HCT116 (cell line): ENCODE measurements at regions not wholly inside any gene's neighbourhood (a gene's known extent, or its start where the extent isn't known, plus 50 kb on each side); places are given as distances from the start of the nearest gene placed in this dataset.

Experiments
- ATAC-seq: fragments of 200-7000 bp; cut with Tn5 transposase; 2 replicates; pipeline ENCODE4 v1.9.1; 2020; ENCODE audit warnings: mild to moderate bottlenecking, moderate library complexity
- BruUV-seq: library from RNA; stranded (reverse); fragments of 400-500 nt; replicated peaks from 2 replicates; lab custom pipeline; 2021; lab: Mats Ljungman, UMichigan
- CTCF ChIA-PET: fragments of 300-600 bp; sonication (Branson Sonifier 250); formaldehyde crosslinking; loops from one replicate; lab custom pipeline; 2021; ENCODE audit warnings: antibody characterized with exemption; lab: Charles Lee
- POLR2A ChIA-PET: fragments of 300-600, 350-600 bp; sonication (Branson Sonifier 250); formaldehyde crosslinking; loops from one replicate; lab custom pipeline; 2021; ENCODE audit warnings: antibody characterized with exemption; lab: Charles Lee
- RAD21 ChIA-PET, 2 experiments: fragments of 300-600 bp; sonication (Branson Sonifier 250); formaldehyde crosslinking; loops; one replicate each; lab custom pipeline; 2023; ENCODE audit warnings: low total read pairs in 2 of 2; ENCODE audit not compliant: uncharacterized antibody in 2 of 2, unreplicated experiment in 2 of 2, low non-redundant PET in 1 of 2; lab: Charles Lee
- DNase-seq: peaks from one replicate; pipeline ENCODE4 v3.0.0-alpha.2; 2010; ENCODE audit warnings: low read depth, low spot score
- H2AFZ ChIP-seq: fragments of 200-600 bp; shearing (Covaris generic), sonication (generic); 2 replicates; pipeline ENCODE4 v1.6.1; 2017; ENCODE audit warnings: low read depth, mixed run types, mixed read lengths, antibody characterized with exemption, low read length; ENCODE audit not compliant: poor library complexity, severe bottlenecking
- H3K27ac ChIP-seq: 2 replicates; pipeline ENCODE4 v1.5.1; 2012; ENCODE audit warnings: low read depth, low read length
- H3K27me3 ChIP-seq: fragments of 200-600 bp; sonication (generic); 2 replicates; pipeline ENCODE4 v1.6.1; 2016; ENCODE audit warnings: mixed run types, low read length, mixed read lengths; ENCODE audit not compliant: insufficient read depth
- H3K36me3 ChIP-seq, 2 experiments: fragments of 200-500 bp in 1 of 2; fragments of 200-600 bp in 1 of 2; sonication (Bioruptor generic) in 1 of 2; sonication (generic) in 1 of 2; 2 replicates each; pipeline versions ENCODE4 v1.5.1 to v1.6.1; 2014 to 2016; ENCODE audit warnings: low read length in 2 of 2, inconsistent platforms in 1 of 2, mixed read lengths in 1 of 2, mixed run types in 1 of 2; ENCODE audit not compliant: insufficient read depth in 2 of 2, control insufficient read depth in 1 of 2
- H3K4me1 ChIP-seq, 2 experiments: fragments of 200-600 bp in 1 of 2; sonication (generic) in 1 of 2; 2 replicates each; pipeline versions ENCODE4 v1.5.1 to v1.6.1; 2012 to 2017; ENCODE audit warnings: low read length in 2 of 2, inconsistent platforms in 1 of 2, mild to moderate bottlenecking in 1 of 2, mixed read lengths in 1 of 2, mixed run types in 1 of 2, moderate library complexity in 1 of 2; ENCODE audit not compliant: insufficient read depth in 2 of 2, control insufficient read depth in 1 of 2
- H3K4me2 ChIP-seq: fragments of 200-600 bp; sonication (generic); 2 replicates; pipeline ENCODE4 v1.6.1; 2017; ENCODE audit warnings: mixed run types, low read length, mixed read lengths
- H3K4me3 ChIP-seq, 2 experiments: fragments of 200-600 bp in 1 of 2; sonication (generic) in 1 of 2; replicated peaks in 1 of 2; 2 replicates each; pipeline ENCODE4 v1.5.1; 2011 to 2016; ENCODE audit warnings: low read length in 2 of 2, control low read depth in 1 of 2, low read depth in 1 of 2, mild to moderate bottlenecking in 1 of 2, mixed read lengths in 1 of 2, mixed run types in 1 of 2
- H3K79me2 ChIP-seq: fragments of 200-600 bp; sonication (generic); 2 replicates; pipeline ENCODE4 v1.6.1; 2017; ENCODE audit warnings: mild to moderate bottlenecking, mixed run types, low read length, moderate library complexity, mixed read lengths; ENCODE audit not compliant: insufficient read depth
- H3K9ac ChIP-seq: fragments of 200-600 bp; sonication (generic); 2 replicates; pipeline ENCODE4 v1.6.1; 2016; ENCODE audit warnings: low read length, mixed read lengths
- H3K9me2 ChIP-seq: fragments of 200-600 bp; sonication (generic), shearing (Covaris generic); 2 replicates; pipeline ENCODE4 v1.6.1; 2017; ENCODE audit warnings: mixed run types, mild to moderate bottlenecking, moderate library complexity; ENCODE audit not compliant: insufficient read depth
- H3K9me3 ChIP-seq, 2 experiments: fragments of 200-500 bp in 1 of 2; fragments of 200-600 bp in 1 of 2; sonication (Bioruptor generic) in 1 of 2; sonication (generic) in 1 of 2; 2 replicates each; pipeline ENCODE4 v1.6.1; 2014 to 2017; ENCODE audit warnings: low read length in 2 of 2, mixed read lengths in 2 of 2, inconsistent platforms in 1 of 2, low read depth in 1 of 2, mild to moderate bottlenecking in 1 of 2, mixed run types in 1 of 2, moderate library complexity in 1 of 2; ENCODE audit not compliant: control insufficient read depth in 1 of 2, insufficient read depth in 1 of 2
- H4K20me1 ChIP-seq: fragments of 200-600 bp; sonication (generic), shearing (Covaris generic); 2 replicates; pipeline ENCODE4 v1.6.1; 2017; ENCODE audit warnings: mixed run types, mild to moderate bottlenecking, moderate library complexity; ENCODE audit not compliant: insufficient read depth
- CBX3 ChIP-seq: IDR thresholded peaks from 2 replicates; pipeline ENCODE4 v1.6.1; 2012; ENCODE audit warnings: low read depth
- CTCF ChIP-seq, 3 experiments: fragments of 200-600 bp in 1 of 3; sonication (generic) in 1 of 3; IDR thresholded peaks in 2 of 3; conservative IDR thresholded peaks in 1 of 3; 2 replicates each; pipeline ENCODE4 v1.5.1; 2012 to 2017; ENCODE audit warnings: low read depth in 2 of 3, low read length in 2 of 3, antibody characterized with exemption in 1 of 3, borderline replicate concordance in 1 of 3, control low read depth in 1 of 3, mild to moderate bottlenecking in 1 of 3, mixed read lengths in 1 of 3, mixed run types in 1 of 3, moderate library complexity in 1 of 3; ENCODE audit not compliant: insufficient read depth in 1 of 3
- ELF1 ChIP-seq: IDR thresholded peaks from 2 replicates; pipeline ENCODE4 v1.6.1; 2012; ENCODE audit warnings: low read depth, borderline replicate concordance
- FOSL1 ChIP-seq: IDR thresholded peaks from 2 replicates; pipeline ENCODE4 v1.6.1; 2012; ENCODE audit warnings: low read depth
- JUND ChIP-seq: IDR thresholded peaks from 2 replicates; pipeline ENCODE4 v1.6.1; 2012
- MAX ChIP-seq: IDR thresholded peaks from 2 replicates; pipeline ENCODE4 v1.6.1; 2012
- POLR2A ChIP-seq: IDR thresholded peaks from 2 replicates; pipeline ENCODE4 v1.7.0; 2011; ENCODE audit warnings: borderline replicate concordance; ENCODE audit not compliant: insufficient read depth, insufficient read length; ENCODE audit errors: extremely low read depth
- SRF ChIP-seq: IDR thresholded peaks from 2 replicates; pipeline ENCODE4 v1.6.1; 2012; ENCODE audit warnings: low read depth
- TCF7L2 ChIP-seq: IDR thresholded peaks from 2 replicates; pipeline ENCODE4 v1.7.0; 2011; ENCODE audit warnings: borderline replicate concordance, inconsistent platforms; ENCODE audit not compliant: insufficient read depth, insufficient read length; ENCODE audit errors: extremely low read depth
- YY1 ChIP-seq: IDR thresholded peaks from 2 replicates; pipeline ENCODE4 v1.6.1; 2011; ENCODE audit warnings: low read length, low read depth, moderate library complexity, mild to moderate bottlenecking; ENCODE audit not compliant: insufficient replicate concordance; ENCODE audit errors: extremely low read depth
- ZBTB33 ChIP-seq: IDR thresholded peaks from 2 replicates; pipeline ENCODE4 v1.6.1; 2011; ENCODE audit warnings: mild to moderate bottlenecking, low read length, moderate library complexity; ENCODE audit not compliant: insufficient replicate concordance; ENCODE audit errors: extremely low read depth
- ZNF274 ChIP-seq: fragments of 200-500 bp; sonication (Bioruptor generic); IDR thresholded peaks from 2 replicates; pipeline ENCODE4 v1.6.1; 2014; ENCODE audit warnings: mild to moderate bottlenecking, low read depth, low read length, inconsistent platforms
- intact Hi-C: fragments of 100-400 bp; cut with micrococcal nuclease; formaldehyde crosslinking; loops from 2 replicates; pipeline ENCODE4 v1.10.0; 2022

GRCh38 chr5:158611581-158611980, 488.1 kb downstream of the EBF1 start:
- H3K27ac ChIP-seq: no peak overlapping the region
- no peaks in the 10 kb centered on the region for H3K4me1 ChIP-seq
- intact Hi-C loops: no loop called here
- ChIA-PET CTCF (no interaction called here), POLR2A (no interaction called here), RAD21 (no interaction called here)
- H3K4me3 ChIP-seq: no peak overlapping the region
- no TSS peak for BruUV-seq
- no peaks in the 10 kb centered on the region for H3K79me2 ChIP-seq
- no peak for DNase-seq
- H3K9me2 ChIP-seq: no peaks in the 10 kb centered on the region
- H3K27me3 ChIP-seq: peaks cover 6% of the 10 kb centered on the region; the same call in 1 of the 2 replicates
- no peak overlapping the region for H3K4me2 ChIP-seq
- no peak overlapping the region for H2AFZ ChIP-seq
- TF ChIP-seq JUND (no peak), SRF (no peak), CBX3 (no peak), TCF7L2 (no peak), MAX (no peak)
- no peak for ATAC-seq
- no peak overlapping the region for H3K9ac ChIP-seq
- H4K20me1 ChIP-seq: no peaks in the 10 kb centered on the region
- H3K36me3 ChIP-seq: no peaks in the 10 kb centered on the region
- H3K9me3 ChIP-seq: no peaks in the 10 kb centered on the region

GRCh38 chr5:158610051-158610415, 489.7 kb downstream of the EBF1 start:
- H3K36me3 ChIP-seq: no peaks in the 10 kb centered on the region
- no peaks in the 10 kb centered on the region for H3K9me3 ChIP-seq
- no peaks in the 10 kb centered on the region for H3K9me2 ChIP-seq
- ChIA-PET RAD21 (no interaction called here), POLR2A (no interaction called here)
- H3K4me3 ChIP-seq: no peak overlapping the region
- TF ChIP-seq YY1 (no peak), TCF7L2 (no peak), SRF (no peak), CBX3 (no peak), ZNF274 (no peak), CTCF (IDR thresholded peaks at IDR 0.05 in 2 of 3, conservative IDR thresholded peaks at IDR 0.05 in 1 of 3; ENCODE audit: borderline replicate concordance in 1 of 3, insufficient read depth in 1 of 3, low read depth in 2 of 3, low read length in 2 of 3) (no peak), ELF1 (no peak), ZBTB33 (no peak), POLR2A (no peak), FOSL1 (no peak)
- TF ChIP-seq, all 23 proteins: peak for 0
- Histone ChIP-seq H4K20me1 (no peaks in the 10 kb centered on the region), H3K79me2 (no peaks in the 10 kb centered on the region), H3K4me2 (no peak overlapping the region), H3K27ac (no peak overlapping the region), H3K4me1 (no peaks in the 10 kb centered on the region), H3K9ac (no peak overlapping the region), H2AFZ (no peak overlapping the region), H3K27me3 (peaks cover 6% of the 10 kb centered on the region; the same call in 1 of the 2 replicates)
- ATAC-seq: no peak
- no peak for DNase-seq
- BruUV-seq: no TSS peak
- intact Hi-C loops: no loop called here
- CTCF ChIA-PET: no interaction called here
